ENCODE measurements at regions not wholly inside any gene's neighbourhood (a gene's known extent, or its start where the extent isn't known, plus 50 kb on each side); places are given as distances from the start of the nearest gene placed in this dataset.

GRCh38 chr17:77422104-77422747, 281.5 kb downstream of the SEC14L1 start:
- DNase-seq, result no peak

GRCh38 chr17:77422748-77423113, 282.0 kb downstream of the SEC14L1 start:
- DNase-seq, result no peak

- DNase-seq, result peak; percentile 97
These were observed 283.1 kb downstream of the SEC14L1 start for GRCh38 chr17:77423589-77424451.

GRCh38 chr17:77424585-77425344, 284.0 kb downstream of the SEC14L1 start:
- no peak for DNase-seq

- no peak for DNase-seq
These were observed 284.6 kb downstream of the SEC14L1 start for GRCh38 chr17:77425348-77425747.

- no peak for DNase-seq
These were observed 285.2 kb downstream of the SEC14L1 start for GRCh38 chr17:77425791-77426641.

- no peak for DNase-seq
These were observed 286.1 kb downstream of the SEC14L1 start for GRCh38 chr17:77426676-77427386.

GRCh38 chr17:77427391-77427991, 286.7 kb downstream of the SEC14L1 start:
- DNase-seq, result peak; percentile 66

- no peak for DNase-seq
These were observed 287.4 kb downstream of the SEC14L1 start for GRCh38 chr17:77428020-77428748.

- DNase-seq, result no peak
These were observed 288.1 kb downstream of the SEC14L1 start for GRCh38 chr17:77428749-77429368.

GRCh38 chr17:77429369-77429968, 288.7 kb downstream of the SEC14L1 start:
- DNase-seq, result no peak

- peak; percentile 54 for DNase-seq
These were observed 289.4 kb downstream of the SEC14L1 start for GRCh38 chr17:77429969-77430752.

GRCh38 chr17:77432034-77432661, 291.4 kb downstream of the SEC14L1 start:
- no peak for DNase-seq

GRCh38 chr17:77432742-77433141, 292.0 kb downstream of the SEC14L1 start:
- DNase-seq, result no peak

GRCh38 chr17:77433385-77434135, 292.8 kb downstream of the SEC14L1 start:
- no peak for DNase-seq

- DNase-seq, result no peak
These were observed 293.7 kb downstream of the SEC14L1 start for GRCh38 chr17:77434136-77435114.
